HEK293 (cell line): ENCODE measurements at regions not wholly inside any gene's neighbourhood (a gene's known extent, or its start where the extent isn't known, plus 50 kb on each side); places are given as distances from the start of the nearest gene placed in this dataset.

Experiments
- ZBTB20 ChIP-seq: fragments of 450-650 bp; formaldehyde crosslinking; IDR thresholded peaks from 2 replicates; pipeline ENCODE4 v1.5.1; 2016; ENCODE audit warnings: missing biosample characterization, missing genetic modification characterization
- ZFP37 ChIP-seq: fragments of 450-650 bp; formaldehyde crosslinking; IDR thresholded peaks from 2 replicates; pipeline ENCODE4 v1.5.1; 2016; ENCODE audit warnings: missing biosample characterization, missing genetic modification characterization
- ZNF174 ChIP-seq: fragments of 450-650 bp; formaldehyde crosslinking; IDR thresholded peaks from 2 replicates; pipeline ENCODE4 v1.5.0; 2017; ENCODE audit warnings: missing biosample characterization, mild to moderate bottlenecking, missing genetic modification characterization
- ZNF354C ChIP-seq: fragments of 450-650 bp; formaldehyde crosslinking; IDR thresholded peaks from 2 replicates; pipeline ENCODE4 v1.5.1; 2016; ENCODE audit warnings: missing biosample characterization, missing genetic modification characterization, low read depth, borderline replicate concordance
- TF ChIP-seq, protein P1 (sequence below): fragments of 450-650 bp; formaldehyde crosslinking; IDR thresholded peaks from 2 replicates; pipeline ENCODE4 v1.5.1; 2016; ENCODE audit warnings: missing biosample characterization, missing genetic modification characterization
- TF ChIP-seq, protein P2 (sequence below): fragments of 450-650 bp; formaldehyde crosslinking; IDR thresholded peaks from 2 replicates; pipeline ENCODE4 v1.5.1; 2016; ENCODE audit warnings: missing biosample characterization, missing genetic modification characterization, low read depth

DNA sequence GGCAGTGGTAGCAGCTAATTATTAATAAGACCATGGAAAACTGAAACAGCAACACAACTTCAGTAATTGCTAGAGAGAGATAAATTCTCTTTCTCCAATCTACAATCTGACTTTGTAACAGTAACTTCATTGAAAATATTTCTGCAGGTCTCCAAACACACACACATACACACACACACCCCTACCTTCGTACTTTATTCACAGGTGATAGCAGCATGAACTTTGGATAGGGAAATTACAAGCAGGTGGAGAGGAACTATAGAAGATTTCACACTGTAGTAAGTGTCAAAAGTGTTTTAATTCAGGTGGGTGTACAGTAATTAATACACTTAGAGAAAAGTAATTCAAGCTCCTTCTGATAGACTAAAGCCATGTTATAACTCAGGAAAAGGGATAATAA lies 587.5 kb downstream of the TUSC7 start:
- no peak for TF ChIP-seq ZBTB20 (tag by site-specific recombination)
- no peak for TF ChIP-seq ZFP37 (tag by site-specific recombination)
- TF ChIP-seq, protein P1, sequence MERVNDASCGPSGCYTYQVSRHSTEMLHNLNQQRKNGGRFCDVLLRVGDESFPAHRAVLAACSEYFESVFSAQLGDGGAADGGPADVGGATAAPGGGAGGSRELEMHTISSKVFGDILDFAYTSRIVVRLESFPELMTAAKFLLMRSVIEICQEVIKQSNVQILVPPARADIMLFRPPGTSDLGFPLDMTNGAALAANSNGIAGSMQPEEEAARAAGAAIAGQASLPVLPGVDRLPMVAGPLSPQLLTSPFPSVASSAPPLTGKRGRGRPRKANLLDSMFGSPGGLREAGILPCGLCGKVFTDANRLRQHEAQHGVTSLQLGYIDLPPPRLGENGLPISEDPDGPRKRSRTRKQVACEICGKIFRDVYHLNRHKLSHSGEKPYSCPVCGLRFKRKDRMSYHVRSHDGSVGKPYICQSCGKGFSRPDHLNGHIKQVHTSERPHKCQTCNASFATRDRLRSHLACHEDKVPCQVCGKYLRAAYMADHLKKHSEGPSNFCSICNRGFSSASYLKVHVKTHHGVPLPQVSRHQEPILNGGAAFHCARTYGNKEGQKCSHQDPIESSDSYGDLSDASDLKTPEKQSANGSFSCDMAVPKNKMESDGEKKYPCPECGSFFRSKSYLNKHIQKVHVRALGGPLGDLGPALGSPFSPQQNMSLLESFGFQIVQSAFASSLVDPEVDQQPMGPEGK (tag by site-specific recombination): no peak
- TF ChIP-seq ZNF174: no peak
- no peak for TF ChIP-seq ZNF354C (tag by site-specific recombination)
- TF ChIP-seq, protein P2, sequence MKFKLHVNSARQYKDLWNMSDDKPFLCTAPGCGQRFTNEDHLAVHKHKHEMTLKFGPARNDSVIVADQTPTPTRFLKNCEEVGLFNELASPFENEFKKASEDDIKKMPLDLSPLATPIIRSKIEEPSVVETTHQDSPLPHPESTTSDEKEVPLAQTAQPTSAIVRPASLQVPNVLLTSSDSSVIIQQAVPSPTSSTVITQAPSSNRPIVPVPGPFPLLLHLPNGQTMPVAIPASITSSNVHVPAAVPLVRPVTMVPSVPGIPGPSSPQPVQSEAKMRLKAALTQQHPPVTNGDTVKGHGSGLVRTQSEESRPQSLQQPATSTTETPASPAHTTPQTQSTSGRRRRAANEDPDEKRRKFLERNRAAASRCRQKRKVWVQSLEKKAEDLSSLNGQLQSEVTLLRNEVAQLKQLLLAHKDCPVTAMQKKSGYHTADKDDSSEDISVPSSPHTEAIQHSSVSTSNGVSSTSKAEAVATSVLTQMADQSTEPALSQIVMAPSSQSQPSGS: no peak
